ENCODE measurements at regions not wholly inside any gene's neighbourhood (a gene's known extent, or its start where the extent isn't known, plus 50 kb on each side); places are given as distances from the start of the nearest gene placed in this dataset.

- Histone ChIP-seq H3K27ac (ENCODE audit: low read depth in 2 of 2, low read length in 2 of 2) (no peak overlapping the region), H3K36me3 (ENCODE audit: control insufficient read depth in 2 of 3, insufficient read depth in 3 of 3, low read length in 3 of 3) (no peaks in the 10 kb centered on the region), H3K4me1 (ENCODE audit: control insufficient read depth in 2 of 3, insufficient read depth in 2 of 3, low read depth in 1 of 3, low read length in 3 of 3) (peaks cover 0 to 3% (median 0%) of the 10 kb centered on the region in 3 donors), H3K9me3 (ENCODE audit: control insufficient read depth in 2 of 3, insufficient read depth in 1 of 3, low read length in 3 of 3) (no peaks in the 10 kb centered on the region), H3K4me3 (ENCODE audit: low read length in 3 of 3) (no peak overlapping the region), H3K9ac (ENCODE audit: low read length in 3 of 3) (no peak overlapping the region), H3K27me3 (ENCODE audit: control insufficient read depth, insufficient read depth, low read length) (no peaks in the 10 kb centered on the region)
- FAIRE-seq (no peak), DNase-seq (no peak)
- no peak for TF ChIP-seq CTCF (IDR thresholded peaks at IDR 0.05; ENCODE audit: borderline replicate concordance, extremely low read depth, insufficient read depth)
- intact Hi-C loops (cut with DNase I): no loop called here
Measured at GRCh38 chr2:215746226-215746886, 267.0 kb downstream of the MREG start.

GRCh38 chr2:215745331-215745730 lies 268.0 kb downstream of the MREG start:
- intact Hi-C loops (cut with DNase I): no loop called here
- no peaks in the 10 kb centered on the region for H3K9me3 ChIP-seq (ENCODE audit: control insufficient read depth in 2 of 3, insufficient read depth in 1 of 3, low read length in 3 of 3)
- no peaks in the 10 kb centered on the region for H3K36me3 ChIP-seq (ENCODE audit: control insufficient read depth in 2 of 3, insufficient read depth in 3 of 3, low read length in 3 of 3)
- no peak overlapping the region for H3K27ac ChIP-seq (ENCODE audit: low read depth in 2 of 2, low read length in 2 of 2)
- H3K9ac ChIP-seq (ENCODE audit: low read length in 3 of 3): no peak overlapping the region
- TF ChIP-seq CTCF (IDR thresholded peaks at IDR 0.05; ENCODE audit: borderline replicate concordance, extremely low read depth, insufficient read depth): no peak
- H3K4me3 ChIP-seq (ENCODE audit: low read length in 3 of 3): no peak overlapping the region
- H3K4me1 ChIP-seq (ENCODE audit: control insufficient read depth in 2 of 3, insufficient read depth in 2 of 3, low read depth in 1 of 3, low read length in 3 of 3): peaks cover 0 to 3% (median 0%) of the 10 kb centered on the region in 3 donors
- DNase-seq: no peak
- no peaks in the 10 kb centered on the region for H3K27me3 ChIP-seq (ENCODE audit: control insufficient read depth, insufficient read depth, low read length)
- no peak for FAIRE-seq

- FAIRE-seq (no peak), DNase-seq (no peak)
- H3K27ac ChIP-seq (ENCODE audit: low read depth in 2 of 2, low read length in 2 of 2): no peak overlapping the region
- no peak overlapping the region for H3K9ac ChIP-seq (ENCODE audit: low read length in 3 of 3)
- TF ChIP-seq CTCF (IDR thresholded peaks at IDR 0.05; ENCODE audit: borderline replicate concordance, extremely low read depth, insufficient read depth): no peak
- H3K9me3 ChIP-seq (ENCODE audit: control insufficient read depth in 2 of 3, insufficient read depth in 1 of 3, low read length in 3 of 3): no peaks in the 10 kb centered on the region
- intact Hi-C loops (cut with DNase I): no loop called here
- H3K4me1 ChIP-seq (ENCODE audit: control insufficient read depth in 2 of 3, insufficient read depth in 2 of 3, low read depth in 1 of 3, low read length in 3 of 3): peaks cover 0 to 2% (median 0%) of the 10 kb centered on the region in 3 donors
- H3K36me3 ChIP-seq (ENCODE audit: control insufficient read depth in 2 of 3, insufficient read depth in 3 of 3, low read length in 3 of 3): no peaks in the 10 kb centered on the region
- H3K4me3 ChIP-seq (ENCODE audit: low read length in 3 of 3): no peak overlapping the region
- no peaks in the 10 kb centered on the region for H3K27me3 ChIP-seq (ENCODE audit: control insufficient read depth, insufficient read depth, low read length)
Measured at GRCh38 chr2:215744514-215744913, 268.8 kb downstream of the MREG start.

GRCh38 chr2:215743066-215743465 lies 270.3 kb downstream of the MREG start:
- no peak overlapping the region for H3K9ac ChIP-seq (ENCODE audit: low read length in 3 of 3)
- H3K4me3 ChIP-seq (ENCODE audit: low read length in 3 of 3): no peak overlapping the region
- H3K4me1 ChIP-seq (ENCODE audit: control insufficient read depth in 2 of 3, insufficient read depth in 2 of 3, low read depth in 1 of 3, low read length in 3 of 3): no peaks in the 10 kb centered on the region
- no peaks in the 10 kb centered on the region for H3K36me3 ChIP-seq (ENCODE audit: control insufficient read depth in 2 of 3, insufficient read depth in 3 of 3, low read length in 3 of 3)
- no peak for TF ChIP-seq CTCF (IDR thresholded peaks at IDR 0.05; ENCODE audit: borderline replicate concordance, extremely low read depth, insufficient read depth)
- H3K27ac ChIP-seq (ENCODE audit: low read depth in 2 of 2, low read length in 2 of 2): no peak overlapping the region
- FAIRE-seq: no peak
- intact Hi-C loops (cut with DNase I): no loop called here
- peaks cover 0 to 1% (median 0%) of the 10 kb centered on the region in 3 donors for H3K9me3 ChIP-seq (ENCODE audit: control insufficient read depth in 2 of 3, insufficient read depth in 1 of 3, low read length in 3 of 3)
- no peak for DNase-seq
- no peaks in the 10 kb centered on the region for H3K27me3 ChIP-seq (ENCODE audit: control insufficient read depth, insufficient read depth, low read length)
